NCI-H2196 (cell line): ENCODE measurements at regions not wholly inside any gene's neighbourhood (a gene's known extent, or its start where the extent isn't known, plus 50 kb on each side); places are given as distances from the start of the nearest gene placed in this dataset.
"Not testable (repeated sequence)": the region's sequence is repeated elsewhere in the genome, so short reads cannot be mapped to it uniquely, and the experiment has no call there.

Experiments
- DNase-seq: peaks from one replicate; lab custom pipeline; 2025; ENCODE audit not compliant: unreplicated experiment; lab: John Stamatoyannopoulos, UW

GRCh38 chrX:137878401-137878800 lies 312.5 kb downstream of the ZIC3 start:
- DNase-seq: no peak

GRCh38 chrX:137882960-137883359 lies 317.0 kb downstream of the ZIC3 start:
- no peak for DNase-seq

DNA sequence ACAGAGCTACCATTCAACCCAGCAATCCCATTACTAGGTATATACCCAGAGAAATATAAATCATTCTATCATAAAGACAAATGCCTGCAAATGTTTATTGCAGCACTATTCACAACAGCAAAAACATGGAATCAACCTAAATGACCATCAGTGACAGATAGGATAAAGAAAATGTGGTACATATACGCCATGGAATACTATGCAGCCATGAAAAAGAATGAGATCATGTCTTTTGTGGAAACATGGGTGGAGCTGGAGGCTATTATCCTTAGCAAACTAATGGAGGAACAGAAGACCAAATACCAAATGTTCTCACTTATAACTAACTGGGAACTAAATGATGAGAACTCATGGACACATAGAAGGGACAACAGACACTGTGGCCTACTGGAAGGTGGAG lies 318.9 kb downstream of the ZIC3 start:
- not testable (repeated sequence) for DNase-seq

DNA sequence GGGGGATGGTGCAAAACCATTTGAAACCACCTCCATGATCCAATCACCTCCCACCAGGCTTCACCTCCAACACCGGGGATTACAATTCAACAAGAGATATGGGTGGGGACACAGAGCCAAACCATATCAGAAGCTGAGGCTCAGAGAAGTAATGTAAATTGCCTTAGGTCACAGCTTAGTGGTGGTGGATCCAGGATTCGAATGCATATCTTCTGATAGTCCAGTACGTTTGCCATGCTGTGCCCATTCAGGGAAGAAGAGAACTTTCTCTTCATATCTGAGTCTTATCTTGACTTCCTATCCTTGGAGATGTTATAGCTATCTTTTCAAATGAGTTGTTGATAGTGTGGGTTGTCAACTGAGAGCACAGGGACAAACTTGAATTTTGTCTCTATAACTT lies 325.5 kb downstream of the ZIC3 start:
- no peak for DNase-seq

- DNase-seq: no peak
Measured at GRCh38 chrX:137896123-137896522, 330.2 kb downstream of the ZIC3 start.

- no peak for DNase-seq
Measured at GRCh38 chrX:137915466-137915865, 349.5 kb downstream of the ZIC3 start.

- no peak for DNase-seq
Measured at GRCh38 chrX:137916090-137916746, 350.3 kb downstream of the ZIC3 start.

- DNase-seq: no peak
Measured at GRCh38 chrX:137926090-137926489, 360.2 kb downstream of the ZIC3 start.

GRCh38 chrX:137929951-137930350 lies 364.0 kb downstream of the ZIC3 start:
- DNase-seq: no peak

DNA sequence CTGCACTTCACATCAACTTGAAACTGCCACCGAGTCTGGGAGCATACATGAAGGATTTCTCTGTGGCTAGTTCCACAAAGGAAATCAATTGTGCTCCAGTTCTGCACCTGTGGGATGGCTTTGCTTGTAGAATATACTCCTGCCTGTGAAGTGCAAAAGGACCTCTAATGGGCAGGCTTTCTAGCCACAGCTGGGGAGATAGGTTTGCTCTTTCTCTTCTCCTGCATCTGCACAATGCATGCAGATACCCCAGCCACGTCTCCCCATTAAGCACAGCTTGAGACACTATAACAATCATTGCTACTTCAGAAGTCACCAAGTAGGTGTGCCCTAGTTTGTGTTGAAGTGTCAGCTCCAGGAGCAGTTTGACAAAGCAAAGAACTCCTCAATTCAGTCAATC lies 364.6 kb downstream of the ZIC3 start:
- no peak for DNase-seq

GRCh38 chrX:137934214-137934613 lies 368.3 kb downstream of the ZIC3 start:
- not testable (repeated sequence) for DNase-seq

DNA sequence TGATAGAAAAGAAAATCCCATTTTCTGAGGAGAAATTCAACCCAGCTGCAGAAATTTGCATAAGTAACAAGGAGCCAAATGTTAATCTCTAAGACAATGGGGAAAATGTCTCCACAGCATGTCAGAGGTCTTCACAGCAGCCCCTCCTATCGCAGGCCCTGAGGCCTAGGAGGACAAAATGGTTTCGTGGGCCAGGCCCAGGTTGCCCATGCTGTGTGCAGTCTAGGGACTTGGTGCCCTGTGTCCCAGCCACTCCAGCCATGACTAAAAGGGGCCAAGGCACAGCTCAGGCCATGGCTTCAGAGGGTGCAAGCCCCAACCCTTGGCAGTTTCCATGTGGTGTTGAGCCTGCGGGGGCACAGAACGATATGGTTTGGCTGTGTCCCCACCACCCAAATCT lies 369.0 kb downstream of the ZIC3 start:
- DNase-seq: not testable (repeated sequence)

DNA sequence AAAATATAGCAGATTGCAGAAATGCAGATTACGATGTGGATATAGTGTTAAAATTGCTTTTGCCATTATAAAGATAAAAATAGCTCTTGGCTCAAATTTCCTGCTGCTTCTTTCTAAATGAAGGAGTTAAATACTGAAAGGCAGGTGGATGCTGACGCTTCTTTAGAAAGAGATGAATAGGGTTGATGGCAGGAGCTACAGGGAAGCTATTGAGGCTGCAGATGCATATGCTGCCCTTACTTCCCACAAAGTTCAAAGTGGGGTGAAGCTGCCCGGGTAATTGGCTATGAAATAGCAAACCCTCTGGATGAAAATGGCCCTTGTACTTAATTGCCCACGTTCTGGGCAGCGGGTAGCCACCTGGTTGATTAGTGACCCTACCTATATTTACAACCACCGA lies 379.5 kb downstream of the ZIC3 start:
- no peak for DNase-seq

DNA sequence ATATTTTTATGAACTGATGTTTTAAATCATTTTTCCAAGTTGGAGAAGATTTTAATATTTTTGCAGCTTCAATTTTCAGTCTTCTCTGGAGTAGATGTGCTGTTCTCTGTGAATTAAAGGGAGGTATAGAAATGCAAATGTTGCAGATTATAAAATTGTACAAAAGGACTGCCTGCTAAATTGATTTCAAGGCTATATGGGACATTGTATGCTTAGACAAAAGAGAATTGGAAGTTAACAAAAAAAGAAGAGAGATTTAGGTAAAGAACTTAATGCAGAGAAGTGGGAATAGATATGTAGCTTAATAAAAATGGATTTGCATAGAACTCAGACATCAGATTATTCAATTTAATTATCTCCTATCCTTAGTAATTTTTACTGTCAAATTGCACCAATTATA lies 403.3 kb downstream of the ZIC3 start:
- DNase-seq: no peak

DNA sequence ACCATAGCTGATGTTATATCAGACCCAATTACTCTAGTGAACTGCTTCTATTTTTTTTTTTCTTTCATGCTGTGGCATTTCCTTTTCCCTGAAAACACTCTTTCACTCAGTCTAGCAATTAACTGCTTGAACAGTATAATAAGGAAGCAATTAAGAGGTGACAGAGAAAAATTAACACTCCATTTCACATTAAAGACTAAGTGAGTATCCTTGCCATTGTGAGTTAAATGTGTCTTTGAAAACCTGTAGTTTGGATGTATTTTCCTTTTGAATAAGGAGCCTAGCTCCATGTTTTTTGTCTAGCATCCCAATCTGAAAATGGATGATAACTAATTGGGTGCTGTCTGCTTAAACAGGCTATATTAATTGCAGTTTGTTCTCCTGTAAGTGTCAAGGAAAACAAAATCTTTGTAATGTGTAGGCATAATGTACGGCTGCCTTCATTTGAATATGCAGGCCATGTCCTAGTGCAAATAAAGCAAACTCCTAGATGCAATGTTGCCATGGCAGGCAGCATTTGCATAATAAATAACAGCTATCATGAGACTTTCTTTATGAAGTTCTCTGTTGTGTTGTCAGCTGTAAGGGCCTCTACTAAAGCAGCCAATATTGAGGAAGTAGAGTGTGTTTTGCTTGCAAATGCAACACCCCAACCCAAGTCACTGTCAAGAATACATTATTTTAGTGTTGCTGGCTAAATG lies 416.7 kb downstream of the ZIC3 start:
- no peak for DNase-seq

DNA sequence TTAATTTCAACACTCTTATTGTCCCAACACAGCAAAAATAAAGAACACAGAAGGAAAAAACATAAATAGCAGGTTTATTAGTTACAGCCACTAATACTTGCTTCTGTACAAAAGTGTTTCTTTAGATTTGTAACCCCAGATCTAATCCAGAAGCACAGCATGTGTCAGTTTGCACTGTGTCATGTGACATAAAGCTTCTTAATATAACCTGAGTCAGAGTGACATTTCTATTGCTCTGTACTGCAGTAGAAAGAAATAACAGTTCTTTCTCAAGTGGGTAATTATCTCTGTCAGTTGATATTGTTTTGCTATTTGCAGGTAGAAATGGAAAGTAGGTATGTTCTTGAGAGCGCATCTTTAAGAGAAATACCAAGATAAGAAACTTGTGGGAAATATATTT lies 422.5 kb downstream of the ZIC3 start:
- DNase-seq: no peak

DNA sequence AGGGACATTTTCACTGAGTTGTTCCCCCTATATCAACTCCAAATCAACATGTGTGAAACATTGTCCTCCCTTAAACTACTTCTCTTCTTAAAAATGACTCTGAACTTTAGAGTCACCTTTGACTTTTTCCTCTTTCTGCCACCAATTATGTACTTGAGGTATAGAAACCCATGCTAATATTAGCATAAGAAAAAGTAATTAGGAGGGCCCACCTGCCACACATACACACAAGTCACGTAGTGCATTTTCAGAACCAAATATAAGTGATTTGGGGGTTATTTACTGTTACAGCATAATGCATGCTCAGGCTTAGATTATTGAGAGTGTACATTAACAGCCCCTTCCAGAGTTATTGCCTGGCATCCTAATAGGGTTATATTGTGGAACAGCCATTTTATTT lies 432.7 kb downstream of the ZIC3 start:
- DNase-seq: no peak

- DNase-seq: no peak
Measured at GRCh38 chrX:137999071-137999470, 433.1 kb downstream of the ZIC3 start.

GRCh38 chrX:137999552-137999951 lies 433.6 kb downstream of the ZIC3 start:
- DNase-seq: no peak

DNA sequence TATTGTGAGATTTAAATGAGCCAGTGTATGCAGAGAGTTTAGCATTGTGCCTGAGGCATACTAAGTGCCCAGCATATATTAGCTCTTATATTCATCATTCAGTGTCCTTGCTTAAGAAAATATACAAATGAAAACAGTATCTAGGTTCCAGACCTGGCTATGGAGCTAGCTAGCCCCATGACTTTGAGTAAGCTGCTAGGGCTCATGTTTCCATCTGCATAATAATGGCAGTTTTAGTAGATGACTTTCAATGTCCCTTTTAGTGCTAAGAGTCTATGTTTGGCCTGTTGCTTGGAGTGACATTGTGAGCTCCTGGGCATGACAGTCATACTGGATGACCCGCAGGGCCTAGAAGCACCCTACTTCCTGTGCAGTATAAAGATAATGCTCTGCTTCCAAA lies 435.3 kb downstream of the ZIC3 start:
- DNase-seq: no peak

DNA sequence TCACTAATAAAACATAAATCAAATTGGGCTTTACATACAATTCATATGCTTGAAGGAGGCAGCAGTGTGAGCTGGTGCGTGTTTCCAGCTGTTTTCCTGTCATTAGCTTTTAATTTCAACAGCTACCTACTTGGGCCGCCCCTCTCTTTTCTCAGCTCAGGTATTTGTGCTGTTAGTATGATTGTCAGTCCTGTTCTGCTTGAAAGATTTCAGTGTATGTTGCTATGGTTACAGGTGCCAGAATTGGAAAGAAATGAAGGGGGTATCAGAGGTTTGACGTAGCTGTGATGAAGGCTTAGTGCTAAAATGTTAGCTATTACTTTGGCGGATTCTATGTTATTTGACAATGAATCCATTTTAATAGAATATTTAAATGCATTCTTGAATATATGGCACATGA lies 440.3 kb downstream of the ZIC3 start:
- no peak for DNase-seq

- DNase-seq: no peak
Measured at GRCh38 chrX:138008281-138008680, 442.4 kb downstream of the ZIC3 start.

DNA sequence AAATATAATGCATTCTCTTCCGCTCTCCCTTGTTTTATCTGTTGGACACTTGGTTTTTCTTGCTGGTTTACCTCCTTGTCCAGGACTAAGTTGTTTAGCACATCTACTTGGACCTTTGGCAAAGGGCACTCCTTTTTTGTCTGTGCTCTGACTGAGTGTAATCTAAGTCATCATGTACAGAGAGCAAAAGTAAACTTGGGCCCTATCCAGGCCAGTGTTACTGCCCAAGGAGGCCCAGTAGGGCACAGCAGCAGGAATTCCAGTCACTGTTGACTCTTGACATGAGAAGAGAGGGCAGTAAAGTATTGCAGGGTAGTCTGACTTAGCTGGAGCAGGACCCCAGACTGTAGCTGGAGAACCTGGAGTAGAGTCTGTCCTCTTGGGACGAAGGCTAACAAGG lies 445.5 kb downstream of the ZIC3 start:
- no peak for DNase-seq
